Tibial nerve (tissue), 4 donors: ENCODE measurements at regions not wholly inside any gene's neighbourhood (a gene's known extent, or its start where the extent isn't known, plus 50 kb on each side); places are given as distances from the start of the nearest gene placed in this dataset.
A peak's percentile ranks its signal among the peaks of the same experiment; 100 is the strongest.

ENCODE experiments used
- DNase-seq, 2 donors: peaks; one replicate each; pipeline ENCODE4 v3.0.0-alpha.2; 2019; ENCODE audit warnings: low spot score in 2 of 2
- H3K27ac ChIP-seq, 4 donors: fragments of 200-600 bp; sonication (generic) in 3 of 4; one replicate each; pipeline ENCODE4 v1.5.1; 2017 to 2019; ENCODE audit warnings: mild to moderate bottlenecking in 1 of 4
- H3K27me3 ChIP-seq, 2 donors: fragments of 200-600 bp; sonication (generic) in 1 of 2; one replicate each; pipeline versions ENCODE4 v1.5.1 to v1.6.0; 2017 to 2019
- H3K36me3 ChIP-seq, 3 donors: fragments of 200-600 bp; sonication (generic); one replicate each; pipeline ENCODE4 v1.5.1; 2018 to 2019
- H3K4me1 ChIP-seq, 4 donors: fragments of 200-600 bp; sonication (generic) in 3 of 4; one replicate each; pipeline ENCODE4 v1.5.1; 2017 to 2019
- H3K4me3 ChIP-seq, 4 donors: fragments of 200-600 bp; sonication (generic) in 3 of 4; one replicate each; pipeline ENCODE4 v1.5.1; 2017 to 2019; ENCODE audit warnings: mild to moderate bottlenecking in 1 of 4, moderate library complexity in 1 of 4
- H3K9me3 ChIP-seq, 4 donors: fragments of 200-600 bp; sonication (generic) in 3 of 4; one replicate each; pipeline ENCODE4 v1.5.1; 2017 to 2019
- EP300 ChIP-seq, 2 donors: sonication (generic); formaldehyde crosslinking; IDR thresholded peaks; one replicate each; pipeline ENCODE4 v1.6.1; 2017; ENCODE audit warnings: antibody characterized with exemption in 2 of 2, mild to moderate bottlenecking in 1 of 2
- POLR2A ChIP-seq, 2 donors: fragments of 450-650 bp; IDR thresholded peaks; one replicate each; pipeline ENCODE4 v1.6.1; 2017; ENCODE audit warnings: antibody characterized with exemption in 2 of 2, mild to moderate bottlenecking in 2 of 2, moderate library complexity in 2 of 2
- WGBS, 2 donors: methylation state at CpG; one replicate each; pipeline ENCODE4 v1.1.5; 2018; 5-methylcytosine and 5-hydroxymethylcytosine counted together
- TF ChIP-seq, protein P1 (sequence below), 5 experiments: fragments of 200-600 bp in 3 of 5; fragments of 450-650 bp in 2 of 5; sonication (generic) in 3 of 5; IDR thresholded peaks; one replicate each; pipeline ENCODE4 v1.5.1; 2016 to 2019; ENCODE audit warnings: antibody characterized with exemption in 5 of 5, mild to moderate bottlenecking in 3 of 5, moderate library complexity in 2 of 5

DNA sequence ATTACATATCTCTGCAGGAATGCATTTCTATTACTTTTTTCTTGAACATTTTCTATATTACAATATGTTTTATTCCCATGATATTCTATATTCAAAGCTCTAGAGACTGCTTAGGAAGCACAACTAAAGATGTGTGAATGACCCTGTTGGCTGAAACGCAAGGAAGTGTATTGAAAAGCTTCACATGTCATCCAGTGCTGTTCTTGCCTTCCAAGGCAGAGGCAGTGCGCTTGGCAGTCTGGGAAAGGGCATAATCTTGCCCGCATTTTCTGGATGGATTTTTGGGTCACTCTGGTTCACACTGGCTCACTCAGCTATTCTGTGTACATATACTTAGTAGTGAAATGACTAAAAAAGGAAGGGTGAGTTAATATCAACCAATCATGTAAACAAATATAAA is 262.4 kb downstream of the PTPRC start:
- no peak overlapping the region for H3K27ac ChIP-seq
- no peak for TF ChIP-seq POLR2A (IDR thresholded peaks at IDR 0.05)
- TF ChIP-seq EP300 (IDR thresholded peaks at IDR 0.05), result no peak
- TF ChIP-seq, protein P1, sequence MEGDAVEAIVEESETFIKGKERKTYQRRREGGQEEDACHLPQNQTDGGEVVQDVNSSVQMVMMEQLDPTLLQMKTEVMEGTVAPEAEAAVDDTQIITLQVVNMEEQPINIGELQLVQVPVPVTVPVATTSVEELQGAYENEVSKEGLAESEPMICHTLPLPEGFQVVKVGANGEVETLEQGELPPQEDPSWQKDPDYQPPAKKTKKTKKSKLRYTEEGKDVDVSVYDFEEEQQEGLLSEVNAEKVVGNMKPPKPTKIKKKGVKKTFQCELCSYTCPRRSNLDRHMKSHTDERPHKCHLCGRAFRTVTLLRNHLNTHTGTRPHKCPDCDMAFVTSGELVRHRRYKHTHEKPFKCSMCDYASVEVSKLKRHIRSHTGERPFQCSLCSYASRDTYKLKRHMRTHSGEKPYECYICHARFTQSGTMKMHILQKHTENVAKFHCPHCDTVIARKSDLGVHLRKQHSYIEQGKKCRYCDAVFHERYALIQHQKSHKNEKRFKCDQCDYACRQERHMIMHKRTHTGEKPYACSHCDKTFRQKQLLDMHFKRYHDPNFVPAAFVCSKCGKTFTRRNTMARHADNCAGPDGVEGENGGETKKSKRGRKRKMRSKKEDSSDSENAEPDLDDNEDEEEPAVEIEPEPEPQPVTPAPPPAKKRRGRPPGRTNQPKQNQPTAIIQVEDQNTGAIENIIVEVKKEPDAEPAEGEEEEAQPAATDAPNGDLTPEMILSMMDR (IDR thresholded peaks at IDR 0.05), result no peak
- H3K4me3 ChIP-seq, result no peak overlapping the region
- H3K36me3 ChIP-seq, result peaks cover 0 to 9% (median 0%) of the 10 kb centered on the region in 3 donors
- DNase-seq, result no peak
- 46 to 48% methylated on average over 3 of the region's 3 CpGs for WGBS, 2 donors
- H3K4me1 ChIP-seq, result peaks cover 0 to 29% (median 9%) of the 10 kb centered on the region in 4 donors
- no peaks in the 10 kb centered on the region for H3K9me3 ChIP-seq
- no peaks in the 10 kb centered on the region for H3K27me3 ChIP-seq

DNA sequence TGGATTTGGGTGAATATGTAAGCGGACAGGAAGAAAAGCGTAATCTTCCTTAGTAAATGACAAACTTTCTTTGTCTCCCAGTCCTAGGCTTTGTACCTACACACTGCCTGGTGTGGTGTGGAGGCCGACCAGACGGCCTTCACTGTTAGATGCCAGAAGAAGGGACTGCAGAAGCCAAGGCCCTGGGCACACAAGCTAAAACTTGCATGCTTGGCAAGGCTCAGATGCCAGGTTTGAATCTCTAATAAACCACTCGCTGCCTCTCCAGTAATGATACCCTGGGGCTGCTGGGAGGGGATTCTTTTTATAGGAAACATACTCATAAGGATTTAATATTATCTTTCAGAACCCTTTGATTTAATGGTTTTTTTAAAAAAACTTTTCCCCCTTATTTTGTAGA is 263.8 kb downstream of the PTPRC start:
- TF ChIP-seq, protein P1 (IDR thresholded peaks at IDR 0.05), result no peak
- TF ChIP-seq EP300 (IDR thresholded peaks at IDR 0.05) (no peak), POLR2A (IDR thresholded peaks at IDR 0.05) (no peak)
- Histone ChIP-seq H3K4me1 (peaks cover 0 to 29% (median 9%) of the 10 kb centered on the region in 4 donors), H3K36me3 (peaks cover 0 to 9% (median 0%) of the 10 kb centered on the region in 3 donors), H3K9me3 (no peaks in the 10 kb centered on the region), H3K27me3 (no peaks in the 10 kb centered on the region), H3K27ac (peak overlapping the region in 2 of 4 donors; percentile 28 to 73), H3K4me3 (no peak overlapping the region)
- DNase-seq, result no peak
- WGBS, 2 donors, result 71 to 78% methylated on average over 5 of the region's 5 CpGs

DNA sequence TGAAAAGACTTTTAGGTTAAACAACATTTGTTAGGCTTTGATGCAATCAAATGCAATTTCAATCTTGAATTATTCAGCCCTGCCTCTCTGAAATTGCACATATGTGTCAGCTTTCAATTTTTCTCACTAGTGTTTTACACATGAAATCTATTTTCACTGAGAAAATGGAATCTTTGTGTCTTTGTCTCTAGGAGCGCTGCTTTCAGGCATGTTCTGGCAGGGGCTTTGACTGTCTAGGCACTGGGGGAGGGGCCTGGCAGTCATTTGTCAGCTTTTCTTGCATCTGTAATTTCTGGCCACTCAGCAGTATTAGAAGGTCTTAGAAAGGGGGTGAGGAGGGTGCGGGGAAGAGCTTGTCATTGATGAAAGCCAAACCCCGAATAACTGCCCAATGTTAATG is 264.4 kb downstream of the PTPRC start:
- TF ChIP-seq POLR2A (IDR thresholded peaks at IDR 0.05), result no peak
- TF ChIP-seq EP300 (IDR thresholded peaks at IDR 0.05), result no peak
- TF ChIP-seq, protein P1 (IDR thresholded peaks at IDR 0.05), result no peak
- H3K27ac ChIP-seq, result peak overlapping the region in 2 of 4 donors; percentile 28 to 73

DNA sequence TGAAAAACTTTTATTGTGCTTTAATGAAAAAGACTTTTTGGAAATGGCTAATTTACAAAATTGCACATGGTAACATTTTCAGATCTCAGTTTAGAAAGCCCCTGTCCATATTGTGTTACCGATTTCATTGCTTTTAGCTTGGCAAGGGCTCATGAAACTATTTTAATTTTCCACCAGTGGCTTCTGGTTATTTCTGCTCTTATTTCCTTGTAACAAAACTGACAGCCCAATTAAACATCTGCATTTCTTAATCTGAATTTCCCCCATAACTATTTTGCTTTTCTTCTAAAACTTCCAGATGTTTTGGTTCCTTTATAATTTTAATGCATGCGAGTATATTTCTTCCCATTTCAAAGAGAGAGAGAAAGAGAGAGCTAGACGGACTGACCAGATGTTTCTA is 264.8 kb downstream of the PTPRC start:
- Histone ChIP-seq H3K36me3 (peaks cover 0 to 9% (median 0%) of the 10 kb centered on the region in 3 donors), H3K27me3 (no peaks in the 10 kb centered on the region), H3K4me3 (peak overlapping the region in 1 of 4 donors; percentile 0), H3K9me3 (no peaks in the 10 kb centered on the region), H3K27ac (peak overlapping the region in 2 of 4 donors; percentile 64 to 73), H3K4me1 (peaks cover 0 to 29% (median 9%) of the 10 kb centered on the region in 4 donors)
- 42 to 50% methylated on average over 3 of the region's 3 CpGs for WGBS, 2 donors
- no peak for DNase-seq
- TF ChIP-seq EP300 (IDR thresholded peaks at IDR 0.05), result no peak
- TF ChIP-seq, protein P1 (IDR thresholded peaks at IDR 0.05), result no peak
- TF ChIP-seq POLR2A (IDR thresholded peaks at IDR 0.05), result no peak

More for the DNA sequence above, 264.4 kb downstream of the PTPRC start:
- Histone ChIP-seq H3K27me3 (no peaks in the 10 kb centered on the region), H3K4me3 (peak overlapping the region in 1 of 4 donors; percentile 0), H3K9me3 (no peaks in the 10 kb centered on the region), H3K4me1 (peaks cover 0 to 29% (median 9%) of the 10 kb centered on the region in 4 donors), H3K36me3 (peaks cover 0 to 9% (median 0%) of the 10 kb centered on the region in 3 donors)
- WGBS, 2 donors, result 32 to 35% methylated on average over 3 of the region's 3 CpGs
- no peak for DNase-seq

DNA sequence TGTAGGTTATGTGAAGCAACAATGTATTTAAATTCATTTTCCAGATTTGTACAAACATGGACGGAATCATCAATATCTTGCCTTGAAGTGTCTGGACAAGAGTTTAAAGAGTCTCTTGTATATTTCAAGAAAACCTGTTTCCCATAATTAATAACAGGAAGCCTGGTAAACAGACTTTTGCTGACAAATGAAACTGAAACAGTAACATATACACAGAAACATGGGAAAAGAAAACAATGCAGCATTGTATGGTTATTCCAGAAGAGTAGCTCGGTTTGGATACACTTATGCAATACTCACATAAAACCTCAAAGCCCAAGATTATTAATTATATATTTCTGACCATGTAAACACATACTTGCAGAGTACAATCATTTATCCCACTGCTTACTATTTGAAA is 265.5 kb downstream of the PTPRC start:
- Histone ChIP-seq H3K9me3 (no peaks in the 10 kb centered on the region), H3K27me3 (no peaks in the 10 kb centered on the region), H3K36me3 (peaks cover 0 to 9% (median 0%) of the 10 kb centered on the region in 3 donors), H3K4me1 (peaks cover 0 to 29% (median 9%) of the 10 kb centered on the region in 4 donors), H3K4me3 (no peak overlapping the region), H3K27ac (peak overlapping the region in 2 of 4 donors; percentile 64 to 73)
- DNase-seq, result no peak
- TF ChIP-seq, protein P1 (IDR thresholded peaks at IDR 0.05), result no peak
- TF ChIP-seq EP300 (IDR thresholded peaks at IDR 0.05) (no peak), POLR2A (IDR thresholded peaks at IDR 0.05) (no peak)
- 41 to 42% methylated on average over 2 of the region's 2 CpGs for WGBS, 2 donors
